ENCODE measurements at regions not wholly inside any gene's neighbourhood (a gene's known extent, or its start where the extent isn't known, plus 50 kb on each side); places are given as distances from the start of the nearest gene placed in this dataset.

GRCh38 chr5:6252581-6252980 is 125.8 kb downstream of the MED10 start:
- Histone ChIP-seq H3K9me3 (ENCODE audit: control insufficient read depth, low read depth, low read length) (no peaks in the 10 kb centered on the region), H4K5ac (ENCODE audit: insufficient read length, low read depth, low read length) (no peak overlapping the region), H3K56ac (ENCODE audit: insufficient read length, low read depth, low read length) (no peak overlapping the region), H3K14ac (ENCODE audit: insufficient read depth, low read length) (no peak overlapping the region), H2AK5ac (ENCODE audit: insufficient read length, low read length) (no peak overlapping the region), H4K91ac (ENCODE audit: insufficient read length, low read depth, low read length) (no peak overlapping the region), H2BK12ac (ENCODE audit: insufficient read length, low read depth, low read length) (no peak overlapping the region), H3K23me2 (ENCODE audit: insufficient read length, low read depth, low read length, poor library complexity, severe bottlenecking) (no peaks in the 10 kb centered on the region), H2BK15ac (ENCODE audit: low read depth, low read length) (no peak overlapping the region), H3K79me1 (ENCODE audit: insufficient read depth, low read depth, low read length, poor library complexity, severe bottlenecking) (no peaks in the 10 kb centered on the region), H3K27me3 (ENCODE audit: insufficient read depth, low read length) (no peaks in the 10 kb centered on the region), H3K4me2 (ENCODE audit: insufficient read depth, insufficient read length, low read length) (no peak overlapping the region), H2BK5ac (ENCODE audit: insufficient read length, low read length) (no peak overlapping the region), H4K8ac (replicated peaks; ENCODE audit: insufficient read length, low read depth, low read length) (no peak overlapping the region), H3K23ac (ENCODE audit: insufficient read length, low read depth, low read length) (no peak overlapping the region), H2BK120ac (ENCODE audit: low read depth, low read length, poor library complexity, severe bottlenecking) (no peak overlapping the region), H3K27ac (ENCODE audit: insufficient read length, low read depth, low read length) (no peak overlapping the region), H4K20me1 (ENCODE audit: control insufficient read depth, insufficient read depth, insufficient read length) (no peaks in the 10 kb centered on the region), H3T11ph (ENCODE audit: low read length) (no peak overlapping the region), H3K9ac (ENCODE audit: extremely low read depth, insufficient read length, low read length) (no peak overlapping the region), H3K18ac (ENCODE audit: insufficient read length, low read depth, low read length) (no peak overlapping the region), H2BK20ac (ENCODE audit: low read depth, low read length, poor library complexity, severe bottlenecking) (no peak overlapping the region), H2AFZ (ENCODE audit: low read length) (no peak overlapping the region), H3K4me1 (ENCODE audit: insufficient read depth, low read length) (no peaks in the 10 kb centered on the region), H3K4ac (ENCODE audit: low read depth, low read length) (no peak overlapping the region), H3K79me2 (ENCODE audit: insufficient read depth, low read length) (no peaks in the 10 kb centered on the region)
- no peaks in the 10 kb centered on the region for H3K4me1 Mint-ChIP-seq
- no peak overlapping the region for H3K4me3 Mint-ChIP-seq
- H3K27me3 Mint-ChIP-seq (ENCODE audit: low read depth): peaks cover 9% of the 10 kb centered on the region
- peaks cover 4 to 7% of the 10 kb centered on the region in 2 experiments; a peak in 3 of 5 replicates for H3K9me3 Mint-ChIP-seq
- no peaks in the 10 kb centered on the region; a peak in 1 of 7 replicates for H3K36me3 Mint-ChIP-seq (ENCODE audit: insufficient read depth in 1 of 3, low read depth in 3 of 3)
- H3K27ac Mint-ChIP-seq: no peak overlapping the region
- DNase-seq: no peak
- no CpG with 5 or more reads among the region's 6 CpGs for WGBS (ENCODE audit: extremely low coverage, insufficient read length, low lambda C conversion rate)
- no peak for TF ChIP-seq CTCF (conservative IDR thresholded peaks at IDR 0.05)
